ENCODE measurements at regions not wholly inside any gene's neighbourhood (a gene's known extent, or its start where the extent isn't known, plus 50 kb on each side); places are given as distances from the start of the nearest gene placed in this dataset.

GRCh38 chr1:105997516-105997915 lies 1059.0 kb upstream of the PRMT6 start:
- TF ChIP-seq FOXP2 (optimal IDR thresholded peaks at IDR 0.05; ENCODE audit: borderline replicate concordance, extremely low read depth, extremely low read length, insufficient read depth), result no peak
- TF ChIP-seq TAF1 (IDR thresholded peaks at IDR 0.05; ENCODE audit: borderline replicate concordance, insufficient read depth, low read length), result no peak
- no peak for TF ChIP-seq POLR2AphosphoS5 (IDR thresholded peaks at IDR 0.05; ENCODE audit: low read depth, low read length)
- TF ChIP-seq REST (IDR thresholded peaks at IDR 0.05; ENCODE audit: insufficient read depth in 1 of 2, low read depth in 2 of 2, low read length in 2 of 2), result no peak
- TF ChIP-seq SIN3A (IDR thresholded peaks at IDR 0.05; ENCODE audit: borderline replicate concordance, insufficient read depth, low read length), result no peak

- TF ChIP-seq REST (IDR thresholded peaks at IDR 0.05; ENCODE audit: insufficient read depth in 1 of 2, low read depth in 2 of 2, low read length in 2 of 2) (no peak), SIN3A (IDR thresholded peaks at IDR 0.05; ENCODE audit: borderline replicate concordance, insufficient read depth, low read length) (no peak), FOXP2 (optimal IDR thresholded peaks at IDR 0.05; ENCODE audit: borderline replicate concordance, extremely low read depth, extremely low read length, insufficient read depth) (no peak), POLR2AphosphoS5 (IDR thresholded peaks at IDR 0.05; ENCODE audit: low read depth, low read length) (no peak), TAF1 (IDR thresholded peaks at IDR 0.05; ENCODE audit: borderline replicate concordance, insufficient read depth, low read length) (no peak)
Observed at GRCh38 chr1:106022312-106022902, 1034.1 kb upstream of the PRMT6 start.

- no peak for TF ChIP-seq FOXP2 (optimal IDR thresholded peaks at IDR 0.05; ENCODE audit: borderline replicate concordance, extremely low read depth, extremely low read length, insufficient read depth)
- TF ChIP-seq POLR2AphosphoS5 (IDR thresholded peaks at IDR 0.05; ENCODE audit: low read depth, low read length), result no peak
- no peak for TF ChIP-seq REST (IDR thresholded peaks at IDR 0.05; ENCODE audit: insufficient read depth in 1 of 2, low read depth in 2 of 2, low read length in 2 of 2)
- no peak for TF ChIP-seq TAF1 (IDR thresholded peaks at IDR 0.05; ENCODE audit: borderline replicate concordance, insufficient read depth, low read length)
- TF ChIP-seq SIN3A (IDR thresholded peaks at IDR 0.05; ENCODE audit: borderline replicate concordance, insufficient read depth, low read length), result no peak
Observed at GRCh38 chr1:106027871-106028270, 1028.6 kb upstream of the PRMT6 start.

DNA sequence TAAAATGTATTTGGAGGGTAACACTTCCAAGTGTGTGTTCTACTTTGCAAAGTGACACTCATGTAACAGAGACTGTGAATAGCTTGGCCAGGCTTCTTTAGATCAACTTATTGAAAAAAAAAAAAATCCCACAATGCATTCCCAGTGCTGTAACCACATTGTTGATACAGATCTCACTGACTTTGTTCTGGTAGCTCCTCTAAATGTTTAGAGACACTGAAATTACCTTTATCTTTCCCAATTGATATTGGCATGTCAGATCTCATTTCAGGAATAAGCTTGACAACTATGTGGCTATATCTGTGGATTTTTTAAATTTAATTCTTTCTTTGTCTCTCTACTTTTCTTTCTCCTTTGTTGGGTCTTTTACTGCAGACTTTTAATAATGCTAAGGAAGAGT lies 1018.9 kb upstream of the PRMT6 start:
- no peak for TF ChIP-seq TAF1 (IDR thresholded peaks at IDR 0.05; ENCODE audit: borderline replicate concordance, insufficient read depth, low read length)

GRCh38 chr1:106038260-106038659 lies 1018.2 kb upstream of the PRMT6 start:
- TF ChIP-seq SIN3A (IDR thresholded peaks at IDR 0.05; ENCODE audit: borderline replicate concordance, insufficient read depth, low read length) (no peak), POLR2AphosphoS5 (IDR thresholded peaks at IDR 0.05; ENCODE audit: low read depth, low read length) (no peak), REST (IDR thresholded peaks at IDR 0.05; ENCODE audit: insufficient read depth in 1 of 2, low read depth in 2 of 2, low read length in 2 of 2) (no peak), FOXP2 (optimal IDR thresholded peaks at IDR 0.05; ENCODE audit: borderline replicate concordance, extremely low read depth, extremely low read length, insufficient read depth) (no peak), TAF1 (IDR thresholded peaks at IDR 0.05; ENCODE audit: borderline replicate concordance, insufficient read depth, low read length) (no peak)
